Left lung (tissue), 4 donors: ENCODE measurements at regions not wholly inside any gene's neighbourhood (a gene's known extent, or its start where the extent isn't known, plus 50 kb on each side); places are given as distances from the start of the nearest gene placed in this dataset.

Experiments
- ATAC-seq: fragments of 200-7000 bp; cut with Tn5 transposase; one replicate; pipeline ENCODE4 v1.9.1; 2020; ENCODE audit warnings: moderate library complexity
- DNase-seq, 4 donors: peaks; one replicate each; pipeline ENCODE4 v3.0.0-alpha.2; 2013 to 2020
- H3K27ac ChIP-seq, 2 donors: fragments of 200-600 bp; sonication (generic) in 1 of 2; one replicate each; pipeline versions ENCODE4 v1.5.0 to v1.8.0; 2020 to 2021
- H3K27me3 ChIP-seq, 2 donors: fragments of 200-600 bp; sonication (generic) in 1 of 2; one replicate each; pipeline versions ENCODE4 v1.5.0 to v1.8.0; 2020 to 2021
- H3K36me3 ChIP-seq, 2 donors: fragments of 200-600 bp; sonication (generic) in 1 of 2; one replicate each; pipeline versions ENCODE4 v1.5.0 to v1.8.0; 2020 to 2021
- H3K4me1 ChIP-seq, 2 donors: fragments of 200-600 bp; one replicate each; pipeline ENCODE4 v1.8.0; 2021
- H3K4me3 ChIP-seq, 2 donors: fragments of 200-600 bp; sonication (generic) in 1 of 2; one replicate each; pipeline versions ENCODE4 v1.5.0 to v1.8.0; 2020 to 2021; ENCODE audit warnings: mild to moderate bottlenecking in 1 of 2
- H3K9me3 ChIP-seq, 2 donors: fragments of 200-600 bp; sonication (generic) in 1 of 2; one replicate each; pipeline versions ENCODE4 v1.5.0 to v1.8.0; 2020 to 2021
- intact Hi-C, 2 donors: fragments of 100-400 bp; cut with DNase I; formaldehyde crosslinking; loops; one replicate each; pipeline versions ENCODE4 v1.11.2 to v1.14.2; 2022
- TF ChIP-seq, protein P1 (sequence below), 2 donors: fragments of 200-600 bp; sonication (generic) in 1 of 2; IDR thresholded peaks; one replicate each; pipeline versions ENCODE4 v1.5.0 to v1.8.0; 2021; ENCODE audit warnings: antibody characterized with exemption in 2 of 2
- donor health status: DM: no; HTN: yes; CAD: no.
- donor health status: DM: no; HTN: no; CAD: no.

DNA sequence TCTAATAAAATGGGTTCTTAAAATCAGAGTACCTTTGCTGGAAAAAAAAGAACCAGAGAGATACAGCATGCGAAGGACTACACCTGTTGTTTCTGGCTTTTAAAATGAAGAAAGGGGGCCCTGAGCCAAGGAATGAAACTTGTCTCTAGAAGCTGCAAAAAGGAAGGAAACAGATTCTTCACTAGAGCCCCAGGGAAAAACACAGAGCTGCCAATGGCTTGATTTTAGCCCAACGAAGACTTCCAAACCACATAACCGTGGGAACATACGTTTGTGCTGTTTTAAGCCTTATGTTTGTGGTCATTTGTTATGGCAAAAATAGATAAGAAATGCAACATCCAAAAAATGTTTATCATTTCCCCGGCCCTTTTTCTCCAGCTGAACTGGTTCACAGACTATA is 780.0 kb downstream of the SORCS1 start:
- H3K27me3 ChIP-seq, result no peaks in the 10 kb centered on the region
- ATAC-seq (no peak), DNase-seq (no peak)
- no peak overlapping the region for H3K4me3 ChIP-seq
- no peaks in the 10 kb centered on the region for H3K4me1 ChIP-seq
- no peaks in the 10 kb centered on the region for H3K36me3 ChIP-seq
- H3K9me3 ChIP-seq, result peaks cover 0 to 8% of the 10 kb centered on the region in 2 donors
- intact Hi-C loops, result no loop called here
- H3K27ac ChIP-seq, result no peak overlapping the region
- TF ChIP-seq, protein P1, sequence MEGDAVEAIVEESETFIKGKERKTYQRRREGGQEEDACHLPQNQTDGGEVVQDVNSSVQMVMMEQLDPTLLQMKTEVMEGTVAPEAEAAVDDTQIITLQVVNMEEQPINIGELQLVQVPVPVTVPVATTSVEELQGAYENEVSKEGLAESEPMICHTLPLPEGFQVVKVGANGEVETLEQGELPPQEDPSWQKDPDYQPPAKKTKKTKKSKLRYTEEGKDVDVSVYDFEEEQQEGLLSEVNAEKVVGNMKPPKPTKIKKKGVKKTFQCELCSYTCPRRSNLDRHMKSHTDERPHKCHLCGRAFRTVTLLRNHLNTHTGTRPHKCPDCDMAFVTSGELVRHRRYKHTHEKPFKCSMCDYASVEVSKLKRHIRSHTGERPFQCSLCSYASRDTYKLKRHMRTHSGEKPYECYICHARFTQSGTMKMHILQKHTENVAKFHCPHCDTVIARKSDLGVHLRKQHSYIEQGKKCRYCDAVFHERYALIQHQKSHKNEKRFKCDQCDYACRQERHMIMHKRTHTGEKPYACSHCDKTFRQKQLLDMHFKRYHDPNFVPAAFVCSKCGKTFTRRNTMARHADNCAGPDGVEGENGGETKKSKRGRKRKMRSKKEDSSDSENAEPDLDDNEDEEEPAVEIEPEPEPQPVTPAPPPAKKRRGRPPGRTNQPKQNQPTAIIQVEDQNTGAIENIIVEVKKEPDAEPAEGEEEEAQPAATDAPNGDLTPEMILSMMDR (IDR thresholded peaks at IDR 0.05), result no peak

DNA sequence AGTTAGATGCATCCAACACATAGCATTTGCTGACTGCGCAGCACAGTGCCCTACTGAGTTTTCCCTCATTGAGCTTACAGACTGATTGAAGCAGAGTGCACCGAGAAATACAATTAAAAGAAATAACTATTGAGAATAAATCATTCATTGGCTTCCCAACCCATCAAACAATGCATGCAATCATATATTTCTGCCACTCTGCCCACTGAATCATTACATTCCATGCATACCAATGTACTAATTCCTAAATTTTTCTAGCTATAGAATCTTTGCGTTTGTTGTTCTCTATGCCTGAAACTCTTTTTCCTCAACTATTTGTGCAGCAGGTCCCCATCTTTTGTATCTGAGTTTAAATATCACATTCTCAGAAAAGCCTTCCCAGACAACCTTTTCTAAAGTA is 783.8 kb downstream of the SORCS1 start:
- DNase-seq, result no peak
- H3K36me3 ChIP-seq, result no peaks in the 10 kb centered on the region
- H3K9me3 ChIP-seq, result peaks cover 0 to 15% of the 10 kb centered on the region in 2 donors
- H3K4me1 ChIP-seq, result no peaks in the 10 kb centered on the region
- H3K27me3 ChIP-seq, result no peaks in the 10 kb centered on the region
- H3K4me3 ChIP-seq, result no peak overlapping the region
- no peak for ATAC-seq
- H3K27ac ChIP-seq, result no peak overlapping the region
- TF ChIP-seq, protein P1 (IDR thresholded peaks at IDR 0.05), result no peak
- intact Hi-C loops, result no loop called here

DNA sequence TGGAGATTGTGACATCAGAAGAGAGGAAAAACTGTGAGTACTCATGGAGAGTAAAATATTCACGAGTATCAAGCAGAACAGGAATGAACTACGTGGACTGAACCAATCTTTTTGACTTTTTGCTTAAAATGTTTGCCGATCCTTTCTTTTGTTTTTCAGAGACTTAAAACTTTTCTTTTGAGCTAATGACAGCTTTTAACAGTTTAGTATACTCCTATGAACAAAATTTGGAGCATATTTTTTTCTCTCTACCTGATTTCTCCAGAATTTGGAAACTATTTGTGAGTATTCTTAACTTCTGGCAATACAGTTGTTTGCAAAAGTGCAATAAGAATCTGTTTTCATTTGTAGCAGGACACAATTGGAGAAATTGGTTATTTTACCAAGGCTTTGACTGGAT is 786.3 kb downstream of the SORCS1 start:
- Histone ChIP-seq H3K4me3 (no peak overlapping the region), H3K27ac (no peak overlapping the region), H3K9me3 (peaks cover 0 to 13% of the 10 kb centered on the region in 2 donors), H3K4me1 (no peaks in the 10 kb centered on the region), H3K27me3 (no peaks in the 10 kb centered on the region), H3K36me3 (no peaks in the 10 kb centered on the region)
- ATAC-seq (no peak), DNase-seq (no peak)
- TF ChIP-seq, protein P1 (IDR thresholded peaks at IDR 0.05), result no peak
- intact Hi-C loops, result no loop called here

DNA sequence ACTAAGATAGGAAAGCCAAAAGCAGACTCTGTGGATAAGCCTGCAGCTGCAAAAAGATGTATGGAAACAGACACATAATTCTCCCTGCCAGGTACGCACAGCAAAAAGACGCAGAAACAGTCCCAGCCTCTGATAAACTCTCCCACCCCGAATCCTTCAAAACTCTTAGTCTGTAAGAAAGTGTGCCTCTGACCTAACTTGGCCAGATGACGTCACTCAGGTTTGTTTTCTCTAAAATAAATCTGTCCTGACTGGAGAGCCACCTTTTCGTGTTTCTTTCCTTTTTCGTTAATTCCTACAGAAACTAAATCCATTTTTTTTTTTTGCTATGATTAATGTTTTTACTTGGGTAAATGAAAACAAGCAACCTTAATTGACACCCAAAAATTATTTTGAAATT is 793.8 kb downstream of the SORCS1 start:
- TF ChIP-seq, protein P1 (IDR thresholded peaks at IDR 0.05), result no peak
- intact Hi-C loops, result no loop called here
- no peaks in the 10 kb centered on the region for H3K9me3 ChIP-seq

DNA sequence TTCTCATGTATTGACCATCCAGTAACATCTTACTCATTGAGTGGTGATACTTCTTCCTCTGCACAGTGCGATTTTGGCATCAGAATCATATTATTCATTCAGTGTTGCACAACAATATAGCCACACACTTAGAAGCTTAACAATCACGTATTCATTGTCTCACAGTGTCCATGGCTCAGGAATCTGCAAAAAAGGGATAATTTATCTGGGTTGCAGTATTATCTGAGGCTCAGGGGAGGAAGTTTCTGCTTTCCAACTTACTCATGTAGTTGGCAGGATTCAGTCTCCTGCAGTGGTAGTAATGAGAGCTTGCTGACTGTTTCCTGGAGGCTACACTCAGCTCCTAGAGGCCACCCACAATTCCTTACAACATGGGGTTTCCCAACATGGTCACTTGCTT is 803.6 kb downstream of the SORCS1 start:
- ATAC-seq, result no peak
- H3K9me3 ChIP-seq, result no peaks in the 10 kb centered on the region

More for the DNA sequence above, 793.8 kb downstream of the SORCS1 start:
- ATAC-seq (no peak), DNase-seq (no peak)
- Histone ChIP-seq H3K36me3 (no peaks in the 10 kb centered on the region), H3K27me3 (no peaks in the 10 kb centered on the region), H3K4me1 (no peaks in the 10 kb centered on the region), H3K27ac (no peak overlapping the region), H3K4me3 (no peak overlapping the region)

More for the DNA sequence above, 803.6 kb downstream of the SORCS1 start:
- TF ChIP-seq, protein P1 (IDR thresholded peaks at IDR 0.05), result no peak
- Histone ChIP-seq H3K4me1 (no peaks in the 10 kb centered on the region), H3K36me3 (no peaks in the 10 kb centered on the region), H3K27ac (no peak overlapping the region), H3K27me3 (no peaks in the 10 kb centered on the region), H3K4me3 (no peak overlapping the region)
- intact Hi-C loops, result no loop called here
- no peak for DNase-seq
